Fibroblast of skin of back (primary cell): ENCODE measurements at regions not wholly inside any gene's neighbourhood (a gene's known extent, or its start where the extent isn't known, plus 50 kb on each side); places are given as distances from the start of the nearest gene placed in this dataset.

ENCODE experiments used
- DNase-seq: peaks from one replicate; pipeline ENCODE4 v3.0.0-alpha.2; 2013

- no peak for DNase-seq
Measured at GRCh38 chr12:105998561-105998960, 140.2 kb downstream of the NUAK1 start.

- no peak for DNase-seq
Measured at GRCh38 chr12:106000382-106001104, 138.2 kb downstream of the NUAK1 start.

DNA sequence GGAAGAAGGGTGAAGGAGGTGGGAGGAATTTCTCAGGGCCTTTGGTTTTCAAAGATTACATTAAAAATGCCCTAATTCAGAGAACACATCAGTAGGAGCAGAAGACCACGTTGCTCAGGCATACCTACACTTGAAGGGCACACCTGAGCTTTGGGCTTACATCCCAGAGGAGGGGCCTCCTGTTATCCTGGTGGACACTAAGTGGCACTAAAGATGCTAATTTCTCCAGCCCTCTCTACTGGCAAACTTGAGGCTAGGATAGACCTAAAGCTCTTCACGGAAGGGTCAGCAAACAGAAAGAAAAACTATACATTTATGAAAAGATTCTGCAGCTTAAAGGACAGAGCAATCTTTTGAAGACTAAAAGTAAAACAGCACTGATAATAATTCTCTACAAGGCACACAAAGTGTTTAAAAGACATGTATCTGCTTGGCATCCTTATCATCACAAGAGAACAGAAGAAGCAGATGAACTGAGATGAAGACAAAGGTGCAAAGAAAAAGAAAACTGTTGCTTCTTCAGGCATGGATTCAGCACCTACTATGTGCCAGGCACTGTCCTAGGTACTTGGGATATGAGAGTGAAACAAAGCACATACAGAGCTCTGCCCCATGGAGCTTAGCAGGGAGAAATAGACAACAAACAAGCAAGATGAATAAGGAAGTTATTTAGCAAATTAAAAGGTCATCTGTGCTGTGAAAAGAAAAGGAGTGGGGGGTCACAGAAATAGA is 137.5 kb downstream of the NUAK1 start:
- DNase-seq: no peak

- no peak for DNase-seq
Measured at GRCh38 chr12:106001837-106002218, 136.9 kb downstream of the NUAK1 start.

GRCh38 chr12:106003297-106003696 is 135.5 kb downstream of the NUAK1 start:
- no peak for DNase-seq

- no peak for DNase-seq
Measured at GRCh38 chr12:106004289-106004688, 134.5 kb downstream of the NUAK1 start.

- no peak for DNase-seq
Measured at GRCh38 chr12:106006382-106006781, 132.4 kb downstream of the NUAK1 start.

GRCh38 chr12:106006940-106007339 is 131.8 kb downstream of the NUAK1 start:
- no peak for DNase-seq

GRCh38 chr12:106010741-106011140 is 128.0 kb downstream of the NUAK1 start:
- peak; percentile 51 for DNase-seq
